ENCODE measurements at regions not wholly inside any gene's neighbourhood (a gene's known extent, or its start where the extent isn't known, plus 50 kb on each side); places are given as distances from the start of the nearest gene placed in this dataset.
"Not testable (repeated sequence)": the region's sequence is repeated elsewhere in the genome, so short reads cannot be mapped to it uniquely, and the experiment has no call there.

GRCh38 chr3:187497052-187497451, 128.9 kb downstream of the RTP4 start:
- BruUV-seq (replicated peaks): no TSS peak
- Mint-ChIP-seq H3K36me3 (ENCODE audit: insufficient read depth, unreplicated experiment) (no peaks in the 10 kb centered on the region), H3K4me3 (ENCODE audit: unreplicated experiment) (no peak overlapping the region), H3K27ac (ENCODE audit: unreplicated experiment) (no peak overlapping the region), H3K4me1 (ENCODE audit: low read depth, unreplicated experiment) (no peaks in the 10 kb centered on the region), H3K27me3 (ENCODE audit: insufficient read depth, unreplicated experiment) (peaks cover 2% of the 10 kb centered on the region), H3K9me3 (ENCODE audit: unreplicated experiment) (peaks cover 27% of the 10 kb centered on the region)
- Histone ChIP-seq H3K9me3 (0 out of 2 replicates have a peak, but pooled peaks cover 6% of the 10 kb centered on the region), H3K4me1 (no peaks in the 10 kb centered on the region), H3K36me3 (ENCODE audit: control insufficient read depth, insufficient read depth, low read length) (no peaks in the 10 kb centered on the region), H3K27me3 (replicated peaks; ENCODE audit: control insufficient read depth, insufficient read depth, low read length) (no peaks in the 10 kb centered on the region), H3K4me3 (ENCODE audit: low read depth, low read length) (no peak overlapping the region)
- intact Hi-C loops (cut with micrococcal nuclease; ENCODE audit: unreplicated experiment): no loop called here
- TF ChIP-seq CTCF (IDR thresholded peaks at IDR 0.05; ENCODE audit: insufficient read depth in 1 of 2, low read depth in 1 of 2, low read length in 1 of 2, severe bottlenecking in 1 of 2, unreplicated experiment in 1 of 2): no peak
- ChIA-PET POLR2A (no interaction called here), CTCF (no interaction called here)
- no peak for DNase-seq

DNA sequence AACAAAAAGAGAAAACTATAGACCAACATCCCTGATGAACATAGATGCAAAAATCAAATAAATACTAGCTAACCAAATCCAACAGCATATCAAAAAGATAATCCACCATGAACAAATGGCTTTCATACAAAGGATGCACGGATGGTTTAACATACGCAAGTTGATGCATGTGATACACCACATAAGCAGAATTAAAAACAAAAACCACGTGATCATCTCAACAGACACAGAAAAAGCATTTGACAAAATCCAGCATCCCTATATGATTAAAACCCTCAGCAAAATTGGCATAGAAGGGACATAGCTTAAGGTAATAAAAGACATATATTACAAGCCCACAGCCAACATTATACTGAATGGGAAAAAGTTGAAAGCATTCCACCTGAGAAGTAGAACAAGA, 125.9 kb downstream of the RTP4 start:
- H3K27ac Mint-ChIP-seq (ENCODE audit: unreplicated experiment); H3K36me3 Mint-ChIP-seq (ENCODE audit: insufficient read depth, unreplicated experiment); H3K4me3 Mint-ChIP-seq (ENCODE audit: unreplicated experiment); CTCF ChIA-PET; intact Hi-C loops (cut with micrococcal nuclease; ENCODE audit: unreplicated experiment); H3K4me3 ChIP-seq (ENCODE audit: low read depth, low read length); H3K4me1 ChIP-seq; POLR2A ChIA-PET; H3K9me3 ChIP-seq; H3K4me1 Mint-ChIP-seq (ENCODE audit: low read depth, unreplicated experiment); BruUV-seq (replicated peaks); H3K27me3 ChIP-seq (replicated peaks; ENCODE audit: control insufficient read depth, insufficient read depth, low read length); H3K36me3 ChIP-seq (ENCODE audit: control insufficient read depth, insufficient read depth, low read length); DNase-seq; H3K27me3 Mint-ChIP-seq (ENCODE audit: insufficient read depth, unreplicated experiment): not testable (repeated sequence)
- peaks cover 27% of the 10 kb centered on the region for H3K9me3 Mint-ChIP-seq (ENCODE audit: unreplicated experiment)

GRCh38 chr3:187491371-187491770, 123.2 kb downstream of the RTP4 start:
- Mint-ChIP-seq H3K9me3 (ENCODE audit: unreplicated experiment) (peaks cover 27% of the 10 kb centered on the region), H3K4me1 (ENCODE audit: low read depth, unreplicated experiment) (no peaks in the 10 kb centered on the region), H3K4me3 (ENCODE audit: unreplicated experiment) (no peak overlapping the region), H3K36me3 (ENCODE audit: insufficient read depth, unreplicated experiment) (no peaks in the 10 kb centered on the region), H3K27ac (ENCODE audit: unreplicated experiment) (no peak overlapping the region), H3K27me3 (ENCODE audit: insufficient read depth, unreplicated experiment) (no peaks in the 10 kb centered on the region)
- no peaks in the 10 kb centered on the region for H3K4me1 ChIP-seq
- H3K9me3 ChIP-seq: peaks cover 9% of the 10 kb centered on the region; the same call in 1 of the 2 replicates
- BruUV-seq (replicated peaks): no TSS peak
- ChIA-PET CTCF (no interaction called here), POLR2A (no interaction called here)
- no peaks in the 10 kb centered on the region for H3K27me3 ChIP-seq (replicated peaks; ENCODE audit: control insufficient read depth, insufficient read depth, low read length)
- no peak overlapping the region for H3K4me3 ChIP-seq (ENCODE audit: low read depth, low read length)
- DNase-seq: no peak
- no peaks in the 10 kb centered on the region for H3K36me3 ChIP-seq (ENCODE audit: control insufficient read depth, insufficient read depth, low read length)
- no peak for TF ChIP-seq CTCF (IDR thresholded peaks at IDR 0.05; ENCODE audit: insufficient read depth in 1 of 2, low read depth in 1 of 2, low read length in 1 of 2, severe bottlenecking in 1 of 2, unreplicated experiment in 1 of 2)
- intact Hi-C loops (cut with micrococcal nuclease; ENCODE audit: unreplicated experiment): no loop called here

DNA sequence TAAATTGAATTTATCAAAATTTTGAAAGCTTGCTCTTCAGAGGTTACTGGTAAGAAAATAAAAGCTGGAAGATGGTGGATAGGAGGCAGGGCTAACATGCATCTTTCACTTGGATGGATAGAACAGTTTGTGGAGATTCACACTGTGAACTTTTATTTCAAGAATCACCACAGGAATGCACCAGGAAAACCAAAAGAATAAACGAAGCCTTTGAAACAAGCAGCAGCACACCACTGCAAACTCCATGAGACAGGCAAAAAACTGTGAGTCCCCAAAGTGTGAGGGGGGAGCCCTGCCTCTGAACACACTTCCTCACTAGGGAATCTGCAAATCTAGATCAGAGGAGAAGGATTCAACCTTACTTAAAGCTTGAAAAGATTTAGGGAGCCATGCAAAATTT, 122.2 kb downstream of the RTP4 start:
- Histone ChIP-seq H3K27me3 (replicated peaks; ENCODE audit: control insufficient read depth, insufficient read depth, low read length) (no peaks in the 10 kb centered on the region), H3K4me3 (ENCODE audit: low read depth, low read length) (no peak overlapping the region), H3K36me3 (ENCODE audit: control insufficient read depth, insufficient read depth, low read length) (no peaks in the 10 kb centered on the region), H3K4me1 (no peaks in the 10 kb centered on the region), H3K9me3 (peaks cover 9% of the 10 kb centered on the region; the same call in 1 of the 2 replicates)
- no peak overlapping the region for H3K4me3 Mint-ChIP-seq (ENCODE audit: unreplicated experiment)
- DNase-seq: no peak
- peaks cover 27% of the 10 kb centered on the region for H3K9me3 Mint-ChIP-seq (ENCODE audit: unreplicated experiment)
- ChIA-PET CTCF (no interaction called here), POLR2A (no interaction called here)
- no peaks in the 10 kb centered on the region for H3K27me3 Mint-ChIP-seq (ENCODE audit: insufficient read depth, unreplicated experiment)
- no peaks in the 10 kb centered on the region for H3K4me1 Mint-ChIP-seq (ENCODE audit: low read depth, unreplicated experiment)
- no peak for TF ChIP-seq CTCF (IDR thresholded peaks at IDR 0.05; ENCODE audit: insufficient read depth in 1 of 2, low read depth in 1 of 2, low read length in 1 of 2, severe bottlenecking in 1 of 2, unreplicated experiment in 1 of 2)
- H3K36me3 Mint-ChIP-seq (ENCODE audit: insufficient read depth, unreplicated experiment): no peaks in the 10 kb centered on the region
- no TSS peak for BruUV-seq (replicated peaks)
- intact Hi-C loops (cut with micrococcal nuclease; ENCODE audit: unreplicated experiment): no loop called here
- no peak overlapping the region for H3K27ac Mint-ChIP-seq (ENCODE audit: unreplicated experiment)
